Cardiac muscle cell (in vitro differentiated cells and primary cell): ENCODE measurements at regions not wholly inside any gene's neighbourhood (a gene's known extent, or its start where the extent isn't known, plus 50 kb on each side); places are given as distances from the start of the nearest gene placed in this dataset.

ENCODE experiments used
- DNase-seq, 2 donors: peaks; one replicate each; pipeline versions ENCODE4 v3.0.0 to v3.0.0-alpha.2; 2010 to 2017; ENCODE audit warnings: low read depth in 1 of 2, low spot score in 1 of 2
- H3K27ac ChIP-seq: fragments of 200-600 bp; sonication (generic); 2 replicates; pipeline ENCODE4 v1.5.1; 2016
- H3K27me3 ChIP-seq: fragments of 200-600 bp; sonication (generic); 2 replicates; pipeline ENCODE4 v1.6.0; 2016; ENCODE audit warnings: control low read depth
- H3K36me3 ChIP-seq: fragments of 200-600 bp; sonication (generic); 2 replicates; pipeline ENCODE4 v1.5.1; 2016; ENCODE audit warnings: control low read depth
- H3K4me1 ChIP-seq: fragments of 200-600 bp; sonication (generic); 2 replicates; pipeline ENCODE4 v1.8.1; 2017; ENCODE audit warnings: low read depth, mild to moderate bottlenecking, mixed run types
- H3K4me3 ChIP-seq: fragments of 200-600 bp; sonication (generic); 2 replicates; pipeline ENCODE4 v1.5.1; 2016; ENCODE audit warnings: mild to moderate bottlenecking
- H3K9me3 ChIP-seq: fragments of 200-600 bp; sonication (generic); 2 replicates; pipeline ENCODE4 v1.5.1; 2017; ENCODE audit warnings: low read depth, mild to moderate bottlenecking, control low read depth
- CTCF ChIP-seq: IDR thresholded peaks from 2 replicates; pipeline ENCODE4 v1.5.1; 2012; ENCODE audit warnings: low read depth, mild to moderate bottlenecking, low read length

- Histone ChIP-seq H3K36me3 (no peaks in the 10 kb centered on the region), H3K9me3 (no peaks in the 10 kb centered on the region), H3K27ac (no peak overlapping the region), H3K4me1 (no peaks in the 10 kb centered on the region), H3K4me3 (no peak overlapping the region), H3K27me3 (peaks cover 49% of the 10 kb centered on the region)
- no peak for TF ChIP-seq CTCF
- DNase-seq: peak in 1 of 2 donors; percentile 67
Observed at GRCh38 chr1:65527190-65527589, 106.7 kb downstream of the LEPR start.

GRCh38 chr1:65527707-65528503, 107.4 kb downstream of the LEPR start:
- no peak overlapping the region for H3K4me3 ChIP-seq
- peak in 1 of 2 donors; percentile 27 for DNase-seq
- H3K36me3 ChIP-seq: no peaks in the 10 kb centered on the region
- H3K27me3 ChIP-seq: peaks cover 49% of the 10 kb centered on the region
- H3K4me1 ChIP-seq: no peaks in the 10 kb centered on the region
- H3K9me3 ChIP-seq: no peaks in the 10 kb centered on the region
- H3K27ac ChIP-seq: no peak overlapping the region
- TF ChIP-seq CTCF: peak; percentile 36

GRCh38 chr1:65531972-65532570, 111.6 kb downstream of the LEPR start:
- TF ChIP-seq CTCF: no peak
- Histone ChIP-seq H3K4me1 (no peaks in the 10 kb centered on the region), H3K4me3 (no peak overlapping the region), H3K9me3 (no peaks in the 10 kb centered on the region), H3K36me3 (no peaks in the 10 kb centered on the region), H3K27me3 (peaks cover 12% of the 10 kb centered on the region), H3K27ac (no peak overlapping the region)
- DNase-seq: no peak

- Histone ChIP-seq H3K4me3 (no peak overlapping the region), H3K9me3 (no peaks in the 10 kb centered on the region), H3K27me3 (no peaks in the 10 kb centered on the region), H3K27ac (no peak overlapping the region), H3K36me3 (no peaks in the 10 kb centered on the region), H3K4me1 (peaks cover 19% of the 10 kb centered on the region)
- no peak for DNase-seq
- no peak for TF ChIP-seq CTCF
Observed at GRCh38 chr1:65535981-65536380, 115.5 kb downstream of the LEPR start.

- Histone ChIP-seq H3K36me3 (no peaks in the 10 kb centered on the region), H3K27ac (no peak overlapping the region), H3K27me3 (no peaks in the 10 kb centered on the region), H3K9me3 (no peaks in the 10 kb centered on the region), H3K4me1 (peaks cover 19% of the 10 kb centered on the region), H3K4me3 (no peak overlapping the region)
- no peak for DNase-seq
- TF ChIP-seq CTCF: no peak
Observed at GRCh38 chr1:65538086-65538485, 117.6 kb downstream of the LEPR start.
